Lung microvascular endothelial cell (primary cell): ENCODE measurements at regions not wholly inside any gene's neighbourhood (a gene's known extent, or its start where the extent isn't known, plus 50 kb on each side); places are given as distances from the start of the nearest gene placed in this dataset.

Experiments used
- DNase-seq, 2 donors: peaks; one replicate each; pipeline versions ENCODE4 v3.0.0 to v3.0.0-alpha.2; 2010; ENCODE audit warnings: low read depth in 2 of 2

- DNase-seq = no peak
These were observed 163.3 kb upstream of the RASGEF1B start for GRCh38 chr4:81634766-81635549.

GRCh38 chr4:81634165-81634564 is 162.5 kb upstream of the RASGEF1B start:
- DNase-seq = no peak

GRCh38 chr4:81632581-81633299 is 161.0 kb upstream of the RASGEF1B start:
- DNase-seq = no peak

GRCh38 chr4:81631958-81632441 is 160.3 kb upstream of the RASGEF1B start:
- no peak for DNase-seq

DNA sequence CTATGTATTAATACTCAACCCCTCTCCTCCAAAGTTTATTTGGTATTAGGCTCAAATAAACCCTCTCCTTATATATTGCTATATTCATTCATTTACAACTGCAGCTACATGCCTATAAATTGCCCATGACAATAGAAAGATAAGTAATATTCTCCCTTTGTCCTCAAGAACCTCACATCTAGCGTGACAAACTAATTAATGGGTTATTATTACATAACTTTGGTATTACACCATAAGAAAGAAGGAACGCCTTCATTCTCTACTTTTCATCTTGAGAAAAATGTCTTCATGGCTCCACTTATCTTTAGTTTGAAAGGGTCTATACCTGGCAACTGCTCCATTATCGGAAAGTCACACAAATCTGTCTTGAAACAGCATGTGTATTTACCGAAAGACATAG is 157.7 kb upstream of the RASGEF1B start:
- DNase-seq = no peak

DNA sequence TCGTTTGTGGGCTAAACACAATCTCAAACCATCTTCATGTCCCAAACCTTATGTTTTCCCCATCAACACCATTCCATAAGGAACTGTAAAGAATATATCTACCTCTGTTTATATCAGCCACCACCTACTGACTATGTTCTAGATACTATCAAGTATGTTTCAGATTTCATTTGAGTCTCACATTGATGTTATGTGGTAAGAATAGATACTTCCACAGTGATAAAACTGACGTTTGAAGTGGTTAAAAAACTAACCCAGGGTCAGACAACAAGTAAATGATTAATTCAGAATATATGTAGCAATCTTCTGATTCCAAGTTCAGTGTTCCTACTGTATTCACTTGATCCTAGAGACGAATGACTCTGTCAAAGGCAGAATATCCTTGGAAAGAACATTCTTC is 156.8 kb upstream of the RASGEF1B start:
- DNase-seq = no peak

- no peak for DNase-seq
These were observed 155.9 kb upstream of the RASGEF1B start for GRCh38 chr4:81627590-81627989.

DNA sequence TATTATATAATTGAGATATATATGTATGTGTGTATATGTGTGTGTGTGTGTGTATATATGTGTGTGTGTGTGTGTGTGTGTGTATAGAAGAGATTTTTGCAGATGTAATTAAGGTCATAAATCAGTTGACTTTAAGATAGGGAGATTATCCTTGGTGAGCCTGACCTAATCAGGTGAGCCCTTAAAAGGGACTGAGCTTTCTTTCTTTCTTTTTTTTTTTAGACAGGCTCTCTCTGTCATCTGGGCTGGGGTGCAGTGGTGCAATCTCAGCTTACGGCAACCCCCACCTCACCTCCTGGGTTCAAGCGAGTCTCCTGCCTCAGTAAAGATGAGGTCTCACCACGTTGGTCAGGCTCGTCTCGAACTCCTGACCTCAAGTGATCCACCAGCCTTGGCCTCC is 155.1 kb upstream of the RASGEF1B start:
- DNase-seq = no peak

GRCh38 chr4:81625422-81626417 is 154.0 kb upstream of the RASGEF1B start:
- no peak for DNase-seq

GRCh38 chr4:81623434-81623833 is 151.7 kb upstream of the RASGEF1B start:
- no peak for DNase-seq

DNA sequence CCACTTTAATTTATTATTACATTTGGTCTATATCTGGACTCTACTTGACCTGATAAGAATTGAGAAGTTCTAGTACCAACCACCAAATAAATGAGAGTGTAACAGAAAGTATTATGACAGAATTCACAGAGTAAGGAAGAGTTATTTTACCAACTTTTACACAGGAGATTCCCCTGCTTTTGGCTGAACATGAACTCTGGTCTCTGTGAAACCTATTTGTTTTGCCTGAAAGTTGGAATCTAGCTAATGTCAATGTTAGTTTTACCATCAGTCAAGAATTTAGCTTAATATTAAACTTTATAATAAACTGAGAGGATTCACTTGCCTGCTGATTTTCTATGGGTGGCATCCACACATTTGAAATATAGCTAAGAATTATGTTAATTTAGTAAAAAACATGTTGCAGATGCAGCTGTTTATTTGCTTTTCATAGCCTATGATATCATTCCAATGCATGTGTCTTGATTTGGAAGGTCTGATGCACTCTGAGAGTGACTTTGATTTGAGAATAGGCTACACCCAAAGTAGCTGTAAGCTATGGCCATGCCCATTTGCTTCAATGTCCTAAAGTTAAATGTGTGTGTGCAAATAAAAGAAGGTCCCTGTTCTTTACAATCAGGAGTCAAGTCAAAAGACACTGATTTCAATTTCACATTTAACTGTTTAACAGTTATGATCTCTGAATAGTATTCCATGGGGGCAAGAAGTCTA is 150.9 kb upstream of the RASGEF1B start:
- DNase-seq = no peak

- DNase-seq = no peak
These were observed 150.3 kb upstream of the RASGEF1B start for GRCh38 chr4:81622028-81622427.

GRCh38 chr4:81621490-81621889 is 149.8 kb upstream of the RASGEF1B start:
- no peak for DNase-seq

DNA sequence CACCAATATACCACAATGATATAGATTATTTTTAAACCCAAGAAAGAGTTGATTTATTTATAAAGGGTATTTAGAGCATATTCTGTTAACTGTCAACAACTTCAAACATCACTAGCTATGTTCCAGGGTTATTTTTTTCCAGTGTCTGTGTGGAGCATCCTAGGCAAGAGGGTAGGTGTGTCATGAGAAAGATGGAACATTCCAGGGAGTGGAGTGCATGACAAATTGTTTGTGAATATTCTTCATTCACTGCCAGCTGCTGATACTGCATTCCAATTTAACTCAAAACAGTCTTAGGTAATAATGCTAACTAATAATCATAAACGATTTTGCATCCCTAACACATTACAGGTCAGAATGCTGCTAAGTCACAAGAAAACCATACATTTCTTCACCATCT is 148.7 kb upstream of the RASGEF1B start:
- DNase-seq = no peak

DNA sequence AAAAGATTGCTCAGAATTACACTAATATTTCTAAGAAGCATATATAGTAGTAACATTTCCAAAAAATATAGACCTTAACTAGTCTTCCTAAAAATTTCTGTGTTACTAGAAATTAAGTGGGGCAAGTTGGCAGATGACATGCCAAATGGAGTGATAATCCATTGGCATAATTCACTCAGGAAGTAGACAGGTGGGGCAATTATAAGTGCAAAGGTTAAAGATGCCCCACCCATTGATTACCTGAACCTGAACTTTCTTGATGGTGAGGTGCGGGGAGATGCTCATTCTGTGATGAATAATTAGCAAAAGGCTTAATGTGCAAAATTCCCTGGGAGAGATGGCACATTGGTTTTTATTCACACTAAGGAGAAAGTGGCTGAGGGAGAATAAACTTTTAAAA is 145.8 kb upstream of the RASGEF1B start:
- DNase-seq = no peak

GRCh38 chr4:81611221-81611620 is 139.5 kb upstream of the RASGEF1B start:
- DNase-seq = no peak

- DNase-seq = no peak
These were observed 138.1 kb upstream of the RASGEF1B start for GRCh38 chr4:81609844-81610243.

- peak in 1 of 2 donors; percentile 1 for DNase-seq
These were observed 136.2 kb upstream of the RASGEF1B start for GRCh38 chr4:81607950-81608349.

- no peak for DNase-seq
These were observed 135.2 kb upstream of the RASGEF1B start for GRCh38 chr4:81606801-81607501.

DNA sequence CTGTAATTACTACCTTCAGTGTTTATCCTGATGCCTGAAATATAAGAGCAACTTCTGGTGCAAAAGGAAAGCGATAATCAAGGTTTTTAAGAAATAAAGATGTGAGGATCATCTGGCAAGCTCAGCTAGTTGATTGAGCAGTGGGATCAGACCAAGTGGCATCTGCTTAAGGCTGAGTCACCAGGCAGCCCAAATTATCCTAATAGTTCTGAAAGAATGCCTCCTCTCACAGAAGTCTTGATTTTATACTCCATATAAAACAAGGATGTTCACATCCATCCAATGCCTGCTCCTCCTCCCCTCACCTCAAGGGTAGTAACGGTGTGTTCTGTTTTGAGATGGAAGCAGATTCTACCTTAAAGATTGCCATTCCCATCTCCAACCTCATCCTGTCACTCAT is 134.5 kb upstream of the RASGEF1B start:
- DNase-seq = no peak
